NCI-H187 (cell line): ENCODE measurements at regions not wholly inside any gene's neighbourhood (a gene's known extent, or its start where the extent isn't known, plus 50 kb on each side); places are given as distances from the start of the nearest gene placed in this dataset.
"Not testable (repeated sequence)": the region's sequence is repeated elsewhere in the genome, so short reads cannot be mapped to it uniquely, and the experiment has no call there.

Source experiments
- DNase-seq, 2 experiments: peaks; one replicate each; lab custom pipeline; 2025; lab: John Stamatoyannopoulos, UW

- no peak for DNase-seq
These were observed 258.9 kb upstream of the SOX4 start for GRCh38 chr6:21334651-21335050.

GRCh38 chr6:21335591-21335990 is 258.0 kb upstream of the SOX4 start:
- DNase-seq = no peak

GRCh38 chr6:21337263-21337662 is 256.3 kb upstream of the SOX4 start:
- DNase-seq = no peak

GRCh38 chr6:21340573-21340972 is 253.0 kb upstream of the SOX4 start:
- DNase-seq = no peak

GRCh38 chr6:21341910-21342309 is 251.6 kb upstream of the SOX4 start:
- DNase-seq = no peak

GRCh38 chr6:21342501-21342900 is 251.1 kb upstream of the SOX4 start:
- DNase-seq = no peak

- not testable (repeated sequence) for DNase-seq
These were observed 247.8 kb upstream of the SOX4 start for GRCh38 chr6:21345704-21346103.

GRCh38 chr6:21348146-21348503 is 245.4 kb upstream of the SOX4 start:
- DNase-seq = no peak

GRCh38 chr6:21348504-21349195 is 244.9 kb upstream of the SOX4 start:
- peak; percentile 17 to 47 for DNase-seq

- DNase-seq = no peak
These were observed 243.7 kb upstream of the SOX4 start for GRCh38 chr6:21349834-21350233.

GRCh38 chr6:21350926-21351325 is 242.6 kb upstream of the SOX4 start:
- no peak for DNase-seq

GRCh38 chr6:21352131-21352530 is 241.4 kb upstream of the SOX4 start:
- DNase-seq = peak in 1 of 2 experiments; percentile 52

GRCh38 chr6:21354805-21355238 is 238.7 kb upstream of the SOX4 start:
- DNase-seq = no peak

GRCh38 chr6:21355638-21356037 is 237.9 kb upstream of the SOX4 start:
- no peak for DNase-seq

GRCh38 chr6:21357262-21357661 is 236.3 kb upstream of the SOX4 start:
- DNase-seq = no peak

- no peak for DNase-seq
These were observed 233.6 kb upstream of the SOX4 start for GRCh38 chr6:21359926-21360325.

- no peak for DNase-seq
These were observed 233.2 kb upstream of the SOX4 start for GRCh38 chr6:21360336-21360735.

GRCh38 chr6:21367148-21367547 is 226.4 kb upstream of the SOX4 start:
- DNase-seq = no peak

GRCh38 chr6:21367649-21368154 is 225.8 kb upstream of the SOX4 start:
- DNase-seq = no peak

GRCh38 chr6:21371061-21371460 is 222.5 kb upstream of the SOX4 start:
- DNase-seq = no peak

GRCh38 chr6:21371676-21372171 is 221.8 kb upstream of the SOX4 start:
- no peak for DNase-seq

- no peak for DNase-seq
These were observed 218.1 kb upstream of the SOX4 start for GRCh38 chr6:21375151-21376116.

GRCh38 chr6:21377356-21377755 is 216.2 kb upstream of the SOX4 start:
- no peak for DNase-seq
